ENCODE measurements at regions not wholly inside any gene's neighbourhood (a gene's known extent, or its start where the extent isn't known, plus 50 kb on each side); places are given as distances from the start of the nearest gene placed in this dataset.

GRCh38 chr6:119594907-119595306 lies 245.3 kb upstream of the MAN1A1 start:
- no peak overlapping the region for H3K4me3 ChIP-seq (ENCODE audit: control insufficient read depth, low read depth, low read length)
- TF ChIP-seq CTCF (IDR thresholded peaks at IDR 0.05; ENCODE audit: control insufficient read depth, insufficient read depth, low read depth, low read length, missing control alignments): no peak
- no peak for DNase-seq (ENCODE audit: low read depth)

GRCh38 chr6:119591235-119591634 lies 241.7 kb upstream of the MAN1A1 start:
- H3K4me3 ChIP-seq (ENCODE audit: control insufficient read depth, low read depth, low read length): no peak overlapping the region
- DNase-seq (ENCODE audit: low read depth): no peak
- no peak for TF ChIP-seq CTCF (IDR thresholded peaks at IDR 0.05; ENCODE audit: control insufficient read depth, insufficient read depth, low read depth, low read length, missing control alignments)

GRCh38 chr6:119590066-119590465 lies 240.5 kb upstream of the MAN1A1 start:
- no peak for DNase-seq (ENCODE audit: low read depth)
- TF ChIP-seq CTCF (IDR thresholded peaks at IDR 0.05; ENCODE audit: control insufficient read depth, insufficient read depth, low read depth, low read length, missing control alignments): no peak

GRCh38 chr6:119587537-119587936 lies 238.0 kb upstream of the MAN1A1 start:
- no peak for DNase-seq (ENCODE audit: low read depth)

More at GRCh38 chr6:119590066-119590465, 240.5 kb upstream of the MAN1A1 start:
- no peak overlapping the region for H3K4me3 ChIP-seq (ENCODE audit: control insufficient read depth, low read depth, low read length)

GRCh38 chr6:119586250-119586882 lies 236.8 kb upstream of the MAN1A1 start:
- TF ChIP-seq CTCF (IDR thresholded peaks at IDR 0.05; ENCODE audit: control insufficient read depth, insufficient read depth, low read depth, low read length, missing control alignments): no peak
- DNase-seq (ENCODE audit: low read depth): no peak
- H3K4me3 ChIP-seq (ENCODE audit: control insufficient read depth, low read depth, low read length): no peak overlapping the region

More at GRCh38 chr6:119587537-119587936, 238.0 kb upstream of the MAN1A1 start:
- no peak for TF ChIP-seq CTCF (IDR thresholded peaks at IDR 0.05; ENCODE audit: control insufficient read depth, insufficient read depth, low read depth, low read length, missing control alignments)
- no peak overlapping the region for H3K4me3 ChIP-seq (ENCODE audit: control insufficient read depth, low read depth, low read length)

- DNase-seq (ENCODE audit: low read depth): no peak
- no peak for TF ChIP-seq CTCF (IDR thresholded peaks at IDR 0.05; ENCODE audit: control insufficient read depth, insufficient read depth, low read depth, low read length, missing control alignments)
- H3K4me3 ChIP-seq (ENCODE audit: control insufficient read depth, low read depth, low read length): no peak overlapping the region
These were observed 234.5 kb upstream of the MAN1A1 start for GRCh38 chr6:119584088-119584487.
